HG03060 (cell line): ENCODE measurements at regions not wholly inside any gene's neighbourhood (a gene's known extent, or its start where the extent isn't known, plus 50 kb on each side); places are given as distances from the start of the nearest gene placed in this dataset.

Source experiments
- ATAC-seq: cut with Tn5 transposase; IDR thresholded peaks from one replicate; pipeline ENCODE4 v1.9.1; 2021; ENCODE audit warnings: low read depth, moderate number of reproducible peaks; ENCODE audit not compliant: unreplicated experiment

- ATAC-seq = no peak
Observed at GRCh38 chr6:14665827-14666724, 548.5 kb downstream of the CD83 start.

- ATAC-seq = no peak
Observed at GRCh38 chr6:14670806-14671205, 553.2 kb downstream of the CD83 start.

GRCh38 chr6:14671261-14671681 lies 553.7 kb downstream of the CD83 start:
- ATAC-seq = no peak

GRCh38 chr6:14671937-14672336 lies 554.4 kb downstream of the CD83 start:
- ATAC-seq = no peak

- ATAC-seq = no peak
Observed at GRCh38 chr6:14673201-14673600, 555.6 kb downstream of the CD83 start.

GRCh38 chr6:14674458-14674857 lies 556.9 kb downstream of the CD83 start:
- no peak for ATAC-seq

- no peak for ATAC-seq
Observed at GRCh38 chr6:14674867-14675648, 557.5 kb downstream of the CD83 start.

- no peak for ATAC-seq
Observed at GRCh38 chr6:14676064-14676463, 558.5 kb downstream of the CD83 start.

- ATAC-seq = no peak
Observed at GRCh38 chr6:14676977-14677781, 559.6 kb downstream of the CD83 start.

- no peak for ATAC-seq
Observed at GRCh38 chr6:14681699-14682487, 564.0 kb upstream of the JARID2 start.

- no peak for ATAC-seq
Observed at GRCh38 chr6:14682812-14683211, 563.1 kb upstream of the JARID2 start.

- ATAC-seq = no peak
Observed at GRCh38 chr6:14689639-14690038, 556.2 kb upstream of the JARID2 start.

- no peak for ATAC-seq
Observed at GRCh38 chr6:14690120-14691056, 555.5 kb upstream of the JARID2 start.

- ATAC-seq = no peak
Observed at GRCh38 chr6:14692208-14692607, 553.7 kb upstream of the JARID2 start.

GRCh38 chr6:14693301-14694192 lies 552.3 kb upstream of the JARID2 start:
- no peak for ATAC-seq

- ATAC-seq = no peak
Observed at GRCh38 chr6:14694308-14694707, 551.6 kb upstream of the JARID2 start.

GRCh38 chr6:14695579-14695978 lies 550.3 kb upstream of the JARID2 start:
- ATAC-seq = no peak

- no peak for ATAC-seq
Observed at GRCh38 chr6:14696367-14696766, 549.5 kb upstream of the JARID2 start.
